Transverse colon (tissue), 4 donors: ENCODE measurements at regions not wholly inside any gene's neighbourhood (a gene's known extent, or its start where the extent isn't known, plus 50 kb on each side); places are given as distances from the start of the nearest gene placed in this dataset.

Experiments
- EP300 ChIP-seq: sonication (generic); formaldehyde crosslinking; IDR thresholded peaks from one replicate; pipeline ENCODE4 v1.6.1; 2017; ENCODE audit warnings: antibody characterized with exemption, low read depth
- POLR2A ChIP-seq: fragments of 450-650 bp; IDR thresholded peaks from one replicate; pipeline ENCODE4 v1.6.1; 2016; ENCODE audit warnings: antibody characterized with exemption, mild to moderate bottlenecking, moderate library complexity
- POLR2AphosphoS5 ChIP-seq, 3 donors: sonication (generic); formaldehyde crosslinking; IDR thresholded peaks; one replicate each; pipeline ENCODE4 v1.6.1; 2016; ENCODE audit warnings: antibody characterized with exemption in 3 of 3
- TF ChIP-seq, protein P1 (sequence below), 5 experiments: fragments of 200-600 bp in 3 of 5; fragments of 450-650 bp in 2 of 5; sonication (generic) in 3 of 5; IDR thresholded peaks; 1 replicate in 2 of 5; 2 replicates in 3 of 5; pipeline ENCODE4 v1.5.1; 2016 to 2017; ENCODE audit warnings: antibody characterized with exemption in 5 of 5, inconsistent platforms in 3 of 5, mild to moderate bottlenecking in 2 of 5, moderate library complexity in 1 of 5

- TF ChIP-seq, protein P1, sequence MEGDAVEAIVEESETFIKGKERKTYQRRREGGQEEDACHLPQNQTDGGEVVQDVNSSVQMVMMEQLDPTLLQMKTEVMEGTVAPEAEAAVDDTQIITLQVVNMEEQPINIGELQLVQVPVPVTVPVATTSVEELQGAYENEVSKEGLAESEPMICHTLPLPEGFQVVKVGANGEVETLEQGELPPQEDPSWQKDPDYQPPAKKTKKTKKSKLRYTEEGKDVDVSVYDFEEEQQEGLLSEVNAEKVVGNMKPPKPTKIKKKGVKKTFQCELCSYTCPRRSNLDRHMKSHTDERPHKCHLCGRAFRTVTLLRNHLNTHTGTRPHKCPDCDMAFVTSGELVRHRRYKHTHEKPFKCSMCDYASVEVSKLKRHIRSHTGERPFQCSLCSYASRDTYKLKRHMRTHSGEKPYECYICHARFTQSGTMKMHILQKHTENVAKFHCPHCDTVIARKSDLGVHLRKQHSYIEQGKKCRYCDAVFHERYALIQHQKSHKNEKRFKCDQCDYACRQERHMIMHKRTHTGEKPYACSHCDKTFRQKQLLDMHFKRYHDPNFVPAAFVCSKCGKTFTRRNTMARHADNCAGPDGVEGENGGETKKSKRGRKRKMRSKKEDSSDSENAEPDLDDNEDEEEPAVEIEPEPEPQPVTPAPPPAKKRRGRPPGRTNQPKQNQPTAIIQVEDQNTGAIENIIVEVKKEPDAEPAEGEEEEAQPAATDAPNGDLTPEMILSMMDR (IDR thresholded peaks at IDR 0.05): no peak
- TF ChIP-seq POLR2A (no peak), EP300 (no peak), POLR2AphosphoS5 (IDR thresholded peaks at IDR 0.05) (no peak)
Observed at GRCh38 chr12:125386652-125387051, 321.4 kb downstream of the AACS start.
